ENCODE measurements at regions not wholly inside any gene's neighbourhood (a gene's known extent, or its start where the extent isn't known, plus 50 kb on each side); places are given as distances from the start of the nearest gene placed in this dataset.

GRCh38 chr3:4197670-4198069 is 105.5 kb upstream of the SETMAR start:
- TF ChIP-seq EZH2phosphoT487 (IDR thresholded peaks at IDR 0.05; ENCODE audit: borderline replicate concordance, low read depth, low read length): no peak
- no peak for TF ChIP-seq CTCF (conservative IDR thresholded peaks at IDR 0.05; ENCODE audit: low read length)
